ENCODE measurements at regions not wholly inside any gene's neighbourhood (a gene's known extent, or its start where the extent isn't known, plus 50 kb on each side); places are given as distances from the start of the nearest gene placed in this dataset.

DNA sequence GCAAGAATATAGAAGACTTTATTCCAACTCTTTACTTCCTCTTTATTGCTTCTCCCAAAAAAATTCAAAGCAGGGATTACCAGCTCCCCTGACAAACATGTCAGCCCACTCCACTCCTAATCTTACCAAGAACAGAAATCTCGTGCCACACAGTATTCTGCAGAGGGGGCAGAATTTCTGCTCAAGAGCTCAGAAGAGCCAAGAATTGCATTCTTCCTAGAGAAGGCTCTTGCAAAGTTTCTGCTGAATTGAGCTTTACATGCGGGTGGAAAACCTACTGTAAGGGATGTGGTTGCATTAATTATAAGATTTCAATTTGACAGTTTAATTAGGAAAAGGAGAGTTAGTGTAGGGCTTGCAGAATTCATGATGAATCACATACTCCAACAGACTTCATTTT is 428.5 kb downstream of the CETN3 start:
- H3K9me3 ChIP-seq, result no peaks in the 10 kb centered on the region
- no peaks in the 10 kb centered on the region for H3K27me3 ChIP-seq
- H3K4me3 ChIP-seq, result no peak overlapping the region
- H3K36me3 ChIP-seq, result no peaks in the 10 kb centered on the region
- 76% methylated on average over 2 of the region's 2 CpGs for WGBS
- no peaks in the 10 kb centered on the region for H3K4me1 ChIP-seq
- DNase-seq (ENCODE audit: extremely low spot score), result no peak
- no peak overlapping the region for H3K27ac ChIP-seq (replicated peaks in 1 of 4)
- TF ChIP-seq POLR2A (IDR thresholded peaks at IDR 0.05; ENCODE audit: low read depth) (no peak), POLR2AphosphoS5 (IDR thresholded peaks at IDR 0.05) (no peak), EP300 (IDR thresholded peaks at IDR 0.05) (no peak)
- TF ChIP-seq, protein P1, sequence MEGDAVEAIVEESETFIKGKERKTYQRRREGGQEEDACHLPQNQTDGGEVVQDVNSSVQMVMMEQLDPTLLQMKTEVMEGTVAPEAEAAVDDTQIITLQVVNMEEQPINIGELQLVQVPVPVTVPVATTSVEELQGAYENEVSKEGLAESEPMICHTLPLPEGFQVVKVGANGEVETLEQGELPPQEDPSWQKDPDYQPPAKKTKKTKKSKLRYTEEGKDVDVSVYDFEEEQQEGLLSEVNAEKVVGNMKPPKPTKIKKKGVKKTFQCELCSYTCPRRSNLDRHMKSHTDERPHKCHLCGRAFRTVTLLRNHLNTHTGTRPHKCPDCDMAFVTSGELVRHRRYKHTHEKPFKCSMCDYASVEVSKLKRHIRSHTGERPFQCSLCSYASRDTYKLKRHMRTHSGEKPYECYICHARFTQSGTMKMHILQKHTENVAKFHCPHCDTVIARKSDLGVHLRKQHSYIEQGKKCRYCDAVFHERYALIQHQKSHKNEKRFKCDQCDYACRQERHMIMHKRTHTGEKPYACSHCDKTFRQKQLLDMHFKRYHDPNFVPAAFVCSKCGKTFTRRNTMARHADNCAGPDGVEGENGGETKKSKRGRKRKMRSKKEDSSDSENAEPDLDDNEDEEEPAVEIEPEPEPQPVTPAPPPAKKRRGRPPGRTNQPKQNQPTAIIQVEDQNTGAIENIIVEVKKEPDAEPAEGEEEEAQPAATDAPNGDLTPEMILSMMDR (IDR thresholded peaks at IDR 0.05), result no peak
- intact Hi-C loops (cut with DNase I), result no loop called here

GRCh38 chr5:89973516-89973915 is 436.0 kb downstream of the CETN3 start:
- intact Hi-C loops (cut with DNase I), result no loop called here
- H3K4me1 ChIP-seq, result peaks cover 0 to 11% (median 4%) of the 10 kb centered on the region in 4 donors
- no peaks in the 10 kb centered on the region for H3K9me3 ChIP-seq
- TF ChIP-seq EP300 (IDR thresholded peaks at IDR 0.05) (no peak), POLR2AphosphoS5 (IDR thresholded peaks at IDR 0.05) (no peak), POLR2A (IDR thresholded peaks at IDR 0.05; ENCODE audit: low read depth) (no peak)
- TF ChIP-seq, protein P1 (IDR thresholded peaks at IDR 0.05), result no peak
- no peaks in the 10 kb centered on the region for H3K36me3 ChIP-seq
- no peak for DNase-seq (ENCODE audit: extremely low spot score)
- no peaks in the 10 kb centered on the region for H3K27me3 ChIP-seq
- WGBS, result 85% methylated on average over 2 of the region's 2 CpGs
- no peak overlapping the region for H3K4me3 ChIP-seq
- no peak overlapping the region for H3K27ac ChIP-seq (replicated peaks in 1 of 4)

GRCh38 chr5:89972901-89973300 is 436.7 kb downstream of the CETN3 start:
- DNase-seq (ENCODE audit: extremely low spot score), result no peak
- H3K27me3 ChIP-seq, result no peaks in the 10 kb centered on the region
- no peak overlapping the region for H3K4me3 ChIP-seq
- H3K9me3 ChIP-seq, result no peaks in the 10 kb centered on the region
- no peaks in the 10 kb centered on the region for H3K36me3 ChIP-seq
- H3K27ac ChIP-seq (replicated peaks in 1 of 4), result no peak overlapping the region
- 86% methylated on average over 3 of the region's 3 CpGs for WGBS
- TF ChIP-seq POLR2A (IDR thresholded peaks at IDR 0.05; ENCODE audit: low read depth), result no peak
- TF ChIP-seq, protein P1 (IDR thresholded peaks at IDR 0.05), result no peak
- TF ChIP-seq POLR2AphosphoS5 (IDR thresholded peaks at IDR 0.05), result no peak
- no peak for TF ChIP-seq EP300 (IDR thresholded peaks at IDR 0.05)
- peaks cover 0 to 12% (median 4%) of the 10 kb centered on the region in 4 donors for H3K4me1 ChIP-seq
- intact Hi-C loops (cut with DNase I), result no loop called here

DNA sequence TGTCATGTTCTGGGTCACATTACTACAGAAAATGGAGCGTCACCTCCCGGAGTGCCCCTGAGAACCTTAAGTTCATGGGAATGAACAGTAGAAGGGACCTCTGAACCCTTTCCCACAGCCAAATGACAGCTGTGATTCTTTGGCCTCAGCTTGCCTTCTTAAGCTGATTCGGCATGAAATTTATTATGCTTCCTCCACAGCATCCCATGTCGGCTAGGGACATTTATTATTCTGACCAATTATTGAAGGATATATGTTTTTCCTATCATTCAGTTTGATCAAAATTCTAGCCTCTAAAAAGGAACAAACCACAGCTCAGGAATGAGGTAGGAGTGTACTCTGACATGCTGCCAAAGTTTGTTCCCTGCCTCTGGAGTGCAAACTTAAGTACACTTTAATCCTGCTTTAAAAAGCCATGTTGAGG is 440.6 kb downstream of the CETN3 start:
- no peaks in the 10 kb centered on the region for H3K27me3 ChIP-seq
- DNase-seq (ENCODE audit: extremely low spot score), result no peak
- no peaks in the 10 kb centered on the region for H3K36me3 ChIP-seq
- H3K9me3 ChIP-seq, result no peaks in the 10 kb centered on the region
- WGBS, result 57% methylated on average over 4 of the region's 4 CpGs
- H3K4me3 ChIP-seq, result no peak overlapping the region
- TF ChIP-seq EP300 (IDR thresholded peaks at IDR 0.05) (no peak), POLR2AphosphoS5 (IDR thresholded peaks at IDR 0.05) (no peak), POLR2A (IDR thresholded peaks at IDR 0.05; ENCODE audit: low read depth) (no peak)
- TF ChIP-seq, protein P1 (IDR thresholded peaks at IDR 0.05), result no peak
- intact Hi-C loops (cut with DNase I), result no loop called here
- H3K27ac ChIP-seq (replicated peaks in 1 of 4), result peak overlapping the region in 1 of 4 donors; percentile 3
- H3K4me1 ChIP-seq, result peaks cover 0 to 12% (median 4%) of the 10 kb centered on the region in 4 donors

DNA sequence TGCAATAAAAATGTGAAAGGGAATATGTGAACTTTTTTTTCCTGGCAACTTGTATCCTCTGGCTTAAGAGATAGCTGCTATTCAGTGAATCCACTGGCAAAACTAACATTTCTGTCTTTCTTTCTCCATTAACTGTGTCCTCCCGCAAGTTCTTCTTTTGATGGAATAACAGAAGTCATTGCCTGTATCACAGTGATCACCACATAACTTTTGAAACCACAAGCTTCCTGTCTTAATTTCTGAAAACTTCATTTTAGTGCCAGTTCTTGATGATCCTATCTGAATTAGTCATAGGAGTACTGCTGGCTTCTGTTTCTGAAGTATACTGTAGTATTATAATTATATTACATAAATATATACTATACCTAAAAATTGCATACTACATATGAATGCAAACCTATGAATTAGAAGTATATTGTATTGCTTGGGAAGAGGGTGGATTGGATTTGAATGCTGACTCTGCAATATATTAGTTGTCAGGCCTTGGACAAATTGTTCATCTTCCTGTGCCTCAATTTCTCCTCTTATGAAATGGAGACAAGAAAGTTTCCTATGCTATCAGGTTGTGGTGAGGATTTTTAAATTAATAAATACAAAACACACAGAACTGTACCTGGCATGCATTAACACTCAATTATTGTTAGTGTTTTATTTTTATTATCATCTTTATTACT is 441.6 kb downstream of the CETN3 start:
- Histone ChIP-seq H3K27ac (replicated peaks in 1 of 4) (no peak overlapping the region), H3K9me3 (no peaks in the 10 kb centered on the region), H3K4me3 (no peak overlapping the region), H3K27me3 (no peaks in the 10 kb centered on the region), H3K36me3 (no peaks in the 10 kb centered on the region), H3K4me1 (peaks cover 0 to 12% (median 4%) of the 10 kb centered on the region in 4 donors)
- no peak for TF ChIP-seq EP300 (IDR thresholded peaks at IDR 0.05)
- no peak for TF ChIP-seq POLR2A (IDR thresholded peaks at IDR 0.05; ENCODE audit: low read depth)
- TF ChIP-seq, protein P1 (IDR thresholded peaks at IDR 0.05), result no peak
- TF ChIP-seq POLR2AphosphoS5 (IDR thresholded peaks at IDR 0.05), result no peak
- 70% methylated on average over 1 of the region's 1 CpG for WGBS
- intact Hi-C loops (cut with DNase I), result no loop called here
- DNase-seq (ENCODE audit: extremely low spot score), result no peak

All from esophagus muscularis mucosa (tissue), 4 donors.